Bronchial epithelial cell (primary cell): ENCODE measurements at regions not wholly inside any gene's neighbourhood (a gene's known extent, or its start where the extent isn't known, plus 50 kb on each side); places are given as distances from the start of the nearest gene placed in this dataset.

ENCODE experiments used
- DNase-seq: peaks from one replicate; pipeline ENCODE4 v3.0.0-alpha.2; 2010; ENCODE audit warnings: low read depth
- FAIRE-seq: peaks from 2 replicates; lab custom pipeline; 2011; peaks lifted over from hg19 to GRCh38; lab: Jason Lieb, UNC
- H3K27me3 ChIP-seq: 2 replicates; pipeline ENCODE4 v1.5.1; 2011; ENCODE audit warnings: low read length; ENCODE audit not compliant: control insufficient read depth, insufficient read depth
- H3K36me3 ChIP-seq: 2 replicates; pipeline ENCODE4 v1.5.1; 2011; ENCODE audit warnings: low read length; ENCODE audit not compliant: control insufficient read depth, insufficient read depth
- H3K4me3 ChIP-seq: 2 replicates; pipeline ENCODE4 v1.5.1; 2011; ENCODE audit warnings: mild to moderate bottlenecking, low read depth, low read length, control low read depth
- TF ChIP-seq, protein P1 (sequence below): IDR thresholded peaks from 2 replicates; pipeline ENCODE4 v1.5.1; 2011; ENCODE audit warnings: mild to moderate bottlenecking, moderate library complexity, low read length, control low read depth, inconsistent platforms; ENCODE audit not compliant: insufficient read depth, severe bottlenecking

DNA sequence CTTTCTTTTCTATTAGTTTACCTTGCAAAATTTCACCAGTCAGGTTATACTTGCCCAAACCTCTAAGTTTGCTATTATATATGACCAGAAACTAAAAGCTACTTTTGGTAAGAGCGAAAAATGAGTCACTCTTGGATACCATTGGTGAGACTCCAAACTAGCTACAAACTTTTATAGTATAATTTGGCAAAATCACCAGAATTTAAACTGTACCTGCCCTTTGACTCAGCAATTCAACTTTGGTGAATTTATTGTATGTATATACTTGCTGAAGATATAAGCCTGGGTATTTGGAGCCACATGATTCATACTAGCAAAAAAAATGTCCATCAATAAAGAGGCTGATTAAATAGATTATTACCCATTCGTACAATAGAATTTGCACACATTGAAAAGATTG is 178.7 kb upstream of the STEAP1 start:
- no peaks in the 10 kb centered on the region for H3K36me3 ChIP-seq
- DNase-seq (no peak), FAIRE-seq (no peak)
- TF ChIP-seq, protein P1, sequence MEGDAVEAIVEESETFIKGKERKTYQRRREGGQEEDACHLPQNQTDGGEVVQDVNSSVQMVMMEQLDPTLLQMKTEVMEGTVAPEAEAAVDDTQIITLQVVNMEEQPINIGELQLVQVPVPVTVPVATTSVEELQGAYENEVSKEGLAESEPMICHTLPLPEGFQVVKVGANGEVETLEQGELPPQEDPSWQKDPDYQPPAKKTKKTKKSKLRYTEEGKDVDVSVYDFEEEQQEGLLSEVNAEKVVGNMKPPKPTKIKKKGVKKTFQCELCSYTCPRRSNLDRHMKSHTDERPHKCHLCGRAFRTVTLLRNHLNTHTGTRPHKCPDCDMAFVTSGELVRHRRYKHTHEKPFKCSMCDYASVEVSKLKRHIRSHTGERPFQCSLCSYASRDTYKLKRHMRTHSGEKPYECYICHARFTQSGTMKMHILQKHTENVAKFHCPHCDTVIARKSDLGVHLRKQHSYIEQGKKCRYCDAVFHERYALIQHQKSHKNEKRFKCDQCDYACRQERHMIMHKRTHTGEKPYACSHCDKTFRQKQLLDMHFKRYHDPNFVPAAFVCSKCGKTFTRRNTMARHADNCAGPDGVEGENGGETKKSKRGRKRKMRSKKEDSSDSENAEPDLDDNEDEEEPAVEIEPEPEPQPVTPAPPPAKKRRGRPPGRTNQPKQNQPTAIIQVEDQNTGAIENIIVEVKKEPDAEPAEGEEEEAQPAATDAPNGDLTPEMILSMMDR, result no peak
- H3K27me3 ChIP-seq, result no peaks in the 10 kb centered on the region
- H3K4me3 ChIP-seq, result no peak overlapping the region

DNA sequence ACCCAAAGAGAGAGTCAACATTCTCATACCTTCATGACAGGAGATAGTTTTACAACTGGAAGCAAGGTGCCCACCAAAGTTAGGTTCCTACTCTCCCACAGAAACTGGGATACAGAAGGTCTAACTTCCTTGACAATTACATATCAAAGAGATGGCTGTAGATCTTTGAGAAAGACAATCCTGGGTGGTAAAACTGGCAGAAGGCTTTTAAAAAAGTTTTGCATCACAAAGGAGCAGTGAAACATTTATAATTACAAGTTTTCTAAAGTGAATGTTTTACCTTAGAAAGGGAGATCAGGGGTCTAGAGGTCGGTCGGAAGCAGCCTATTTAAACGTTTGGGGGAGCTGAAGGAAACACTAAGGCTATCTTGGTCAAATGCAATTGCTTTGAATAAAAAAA is 166.6 kb upstream of the STEAP1 start:
- no peaks in the 10 kb centered on the region for H3K27me3 ChIP-seq
- no peak overlapping the region for H3K4me3 ChIP-seq
- no peaks in the 10 kb centered on the region for H3K36me3 ChIP-seq
- TF ChIP-seq, protein P1, result no peak
- DNase-seq (no peak), FAIRE-seq (no peak)

DNA sequence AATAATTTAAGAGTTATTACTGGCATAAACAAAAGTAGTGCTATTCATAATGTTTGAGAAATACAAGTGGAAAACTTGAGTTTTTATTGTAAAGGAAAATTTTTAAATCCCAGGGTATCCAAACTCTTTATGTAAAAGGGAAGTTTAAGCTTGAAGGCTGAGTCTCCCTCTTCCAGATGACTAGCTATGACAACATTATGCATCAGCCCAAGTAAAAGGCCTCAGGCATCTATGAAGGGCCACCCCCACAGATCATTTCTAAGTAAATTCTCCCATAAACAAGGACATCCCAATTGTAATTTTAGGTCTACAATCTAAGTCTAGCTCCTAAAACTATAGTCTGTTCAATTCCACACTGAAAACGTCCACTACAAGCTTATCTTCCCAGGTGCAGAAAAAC is 166.2 kb upstream of the STEAP1 start:
- H3K4me3 ChIP-seq, result no peak overlapping the region
- no peaks in the 10 kb centered on the region for H3K27me3 ChIP-seq
- no peaks in the 10 kb centered on the region for H3K36me3 ChIP-seq
- TF ChIP-seq, protein P1, result no peak
- peak; percentile 45 for DNase-seq
- FAIRE-seq, result no peak

DNA sequence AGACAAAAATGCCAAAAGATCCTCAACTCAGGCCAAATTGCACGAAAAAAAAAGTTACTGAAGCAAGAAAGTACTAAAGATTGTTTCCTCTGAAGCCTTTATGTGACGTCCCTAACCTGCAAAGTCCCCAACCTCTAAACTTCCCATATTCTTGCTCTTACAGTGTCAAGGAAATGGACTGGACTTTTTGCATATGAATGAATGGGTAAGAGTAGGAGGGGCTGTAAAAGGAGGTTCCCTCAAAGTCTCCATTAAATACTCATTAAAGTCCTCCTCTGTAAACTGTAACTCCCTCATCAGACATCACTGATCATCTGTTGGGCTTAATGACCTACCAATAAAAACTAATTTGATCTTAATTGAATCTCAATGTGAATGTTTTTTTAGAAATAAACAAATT is 164.8 kb upstream of the STEAP1 start:
- Histone ChIP-seq H3K4me3 (no peak overlapping the region), H3K27me3 (no peaks in the 10 kb centered on the region), H3K36me3 (no peaks in the 10 kb centered on the region)
- TF ChIP-seq, protein P1, result no peak
- DNase-seq, result no peak
- FAIRE-seq, result no peak

DNA sequence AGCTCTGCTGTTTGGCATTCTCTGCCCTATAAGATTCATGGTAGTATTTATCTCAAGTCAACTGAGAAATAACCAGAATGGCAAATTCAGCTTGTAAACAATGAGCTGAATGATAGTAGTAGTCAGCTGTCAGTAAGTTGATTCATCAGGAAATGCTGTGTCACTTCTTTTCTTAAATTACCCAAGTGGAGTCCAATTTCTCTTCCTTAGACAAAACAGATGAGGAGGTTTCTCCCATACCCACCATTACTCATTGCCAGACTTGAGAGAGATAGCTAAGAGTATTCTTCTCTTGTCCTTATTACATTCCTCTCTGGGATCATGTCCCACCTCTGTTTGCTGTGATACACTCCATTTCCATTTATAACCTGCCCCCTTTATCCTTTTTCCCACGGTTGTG is 159.8 kb upstream of the STEAP1 start:
- TF ChIP-seq, protein P1, result no peak

DNA sequence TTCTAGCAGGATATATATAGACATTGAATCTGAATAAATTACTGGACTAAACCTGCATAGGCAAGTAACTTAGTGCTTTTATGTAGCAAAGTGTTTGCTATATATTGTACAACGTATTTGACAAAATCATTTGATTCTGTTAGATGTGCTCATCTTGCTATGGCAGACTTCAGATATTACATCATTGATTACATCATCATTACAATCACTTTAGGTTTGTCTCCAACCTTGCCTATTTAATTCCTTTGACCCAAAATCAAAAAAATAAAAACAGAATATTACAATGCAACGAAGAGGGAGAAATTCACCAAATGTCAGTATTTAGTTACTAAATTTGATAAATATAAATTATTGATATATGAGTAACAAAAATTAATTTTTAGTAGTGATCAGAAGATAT is 155.7 kb upstream of the STEAP1 start:
- TF ChIP-seq, protein P1, result no peak
- H3K4me3 ChIP-seq, result no peak overlapping the region
- DNase-seq (no peak), FAIRE-seq (no peak)
- no peaks in the 10 kb centered on the region for H3K36me3 ChIP-seq
- H3K27me3 ChIP-seq, result no peaks in the 10 kb centered on the region

More for the DNA sequence above, 159.8 kb upstream of the STEAP1 start:
- FAIRE-seq (no peak), DNase-seq (peak; percentile 46)
- no peaks in the 10 kb centered on the region for H3K36me3 ChIP-seq
- no peaks in the 10 kb centered on the region for H3K27me3 ChIP-seq
- no peak overlapping the region for H3K4me3 ChIP-seq
